ENCODE measurements at regions not wholly inside any gene's neighbourhood (a gene's known extent, or its start where the extent isn't known, plus 50 kb on each side); places are given as distances from the start of the nearest gene placed in this dataset.

DNA sequence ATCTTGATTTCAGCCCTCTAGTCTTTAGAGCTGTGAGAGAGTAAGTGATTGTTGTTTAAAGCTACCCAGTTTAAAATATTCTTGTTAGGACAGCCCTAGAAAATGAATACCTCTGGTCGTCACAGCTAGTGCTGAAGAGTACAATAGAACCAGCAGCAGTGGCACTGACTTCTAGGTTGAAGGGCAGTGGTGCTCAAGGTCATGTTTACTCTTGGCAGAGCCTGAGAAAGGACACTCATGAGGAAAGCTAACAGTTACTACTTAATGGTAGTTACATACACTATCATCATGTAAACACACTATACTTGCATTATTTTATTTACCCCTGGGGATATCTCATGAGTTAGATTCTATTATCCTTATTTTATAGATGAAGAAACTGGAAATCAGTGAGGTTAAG lies 323.0 kb downstream of the SH2D4B start:
- TF ChIP-seq, protein P1, sequence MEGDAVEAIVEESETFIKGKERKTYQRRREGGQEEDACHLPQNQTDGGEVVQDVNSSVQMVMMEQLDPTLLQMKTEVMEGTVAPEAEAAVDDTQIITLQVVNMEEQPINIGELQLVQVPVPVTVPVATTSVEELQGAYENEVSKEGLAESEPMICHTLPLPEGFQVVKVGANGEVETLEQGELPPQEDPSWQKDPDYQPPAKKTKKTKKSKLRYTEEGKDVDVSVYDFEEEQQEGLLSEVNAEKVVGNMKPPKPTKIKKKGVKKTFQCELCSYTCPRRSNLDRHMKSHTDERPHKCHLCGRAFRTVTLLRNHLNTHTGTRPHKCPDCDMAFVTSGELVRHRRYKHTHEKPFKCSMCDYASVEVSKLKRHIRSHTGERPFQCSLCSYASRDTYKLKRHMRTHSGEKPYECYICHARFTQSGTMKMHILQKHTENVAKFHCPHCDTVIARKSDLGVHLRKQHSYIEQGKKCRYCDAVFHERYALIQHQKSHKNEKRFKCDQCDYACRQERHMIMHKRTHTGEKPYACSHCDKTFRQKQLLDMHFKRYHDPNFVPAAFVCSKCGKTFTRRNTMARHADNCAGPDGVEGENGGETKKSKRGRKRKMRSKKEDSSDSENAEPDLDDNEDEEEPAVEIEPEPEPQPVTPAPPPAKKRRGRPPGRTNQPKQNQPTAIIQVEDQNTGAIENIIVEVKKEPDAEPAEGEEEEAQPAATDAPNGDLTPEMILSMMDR (IDR thresholded peaks at IDR 0.05; ENCODE audit: insufficient read depth, low read length, poor library complexity, severe bottlenecking) = no peak
- TF ChIP-seq EZH2phosphoT487 (conservative IDR thresholded peaks at IDR 0.05; ENCODE audit: low read length) = no peak

All from SU-DHL-6 (cell line).